A549 (cell line): ENCODE measurements at regions not wholly inside any gene's neighbourhood (a gene's known extent, or its start where the extent isn't known, plus 50 kb on each side); places are given as distances from the start of the nearest gene placed in this dataset.

Experiments
- ATAC-seq, 2 experiments: fragments of 200-7000 bp in 1 of 2; fragments of >200 bp in 1 of 2; cut with Nextera tagmentation in 1 of 2; cut with Tn5 transposase in 1 of 2; 3 replicates each; pipeline versions ENCODE4 v1.8.0 to v1.9.1; 2018 to 2020; ENCODE audit warnings: mild to moderate bottlenecking in 1 of 2, moderate library complexity in 1 of 2
- CTCF ChIA-PET: fragments of 300-600 bp; sonication (Branson Sonifier 250); formaldehyde crosslinking; extraction: SDS; loops from one replicate; lab custom pipeline; 2021; ENCODE audit warnings: antibody characterized with exemption, inconsistent platforms; lab: Yijun Ruan, JAX
- POLR2A ChIA-PET: fragments of 350-600 bp; formaldehyde crosslinking; extraction: SDS; loops from one replicate; lab custom pipeline; 2021; ENCODE audit warnings: antibody characterized with exemption, inconsistent platforms; lab: Yijun Ruan, JAX
- DNase-seq, 2 experiments: peaks; one replicate each; pipeline versions ENCODE4 v3.0.0 to v3.0.0-alpha.2; 2011 to 2016; ENCODE audit warnings: low read depth in 1 of 2, low spot score in 1 of 2
- FAIRE-seq: peaks from 2 replicates; lab custom pipeline; 2011; peaks lifted over from hg19 to GRCh38; lab: Jason Lieb, UNC
- H3K27ac ChIP-seq, 2 experiments: fragments of >200 bp; sonication (Bioruptor Twin); formaldehyde crosslinking; 3 replicates each; pipeline ENCODE4 v1.5.1; 2016 to 2017
- H3K4me1 ChIP-seq: fragments of >200 bp; sonication (Bioruptor Twin); formaldehyde crosslinking; 3 replicates; pipeline ENCODE4 v1.6.1; 2016
- H3K4me2 ChIP-seq: fragments of >200 bp; sonication (Bioruptor Twin); formaldehyde crosslinking; 3 replicates; pipeline ENCODE4 v1.6.1; 2016
- H3K4me3 ChIP-seq: fragments of >200 bp; sonication (Bioruptor Twin); formaldehyde crosslinking; 3 replicates; pipeline ENCODE4 v1.5.1; 2016
- H3K9me3 ChIP-seq: fragments of >200 bp; sonication (Bioruptor Twin); formaldehyde crosslinking; 3 replicates; pipeline ENCODE4 v1.6.1; 2016
- CBX2 ChIP-seq: fragments of 200-600 bp; sonication (generic); IDR thresholded peaks from 2 replicates; pipeline ENCODE4 v1.6.1; 2016; ENCODE audit warnings: low read depth, mild to moderate bottlenecking, borderline replicate concordance
- FOSB ChIP-seq: fragments of 250-450 bp; sonication (Bioruptor Pico); IDR thresholded peaks from 2 replicates; pipeline ENCODE4 v1.5.0; 2020; ENCODE audit warnings: mild to moderate bottlenecking, moderate library complexity
- HDAC2 ChIP-seq: fragments of 200-600 bp; sonication (generic); IDR thresholded peaks from 2 replicates; pipeline ENCODE4 v1.6.1; 2016
- HOXB5 ChIP-seq: fragments of 250-450 bp; sonication (Bioruptor Pico); IDR thresholded peaks from 2 replicates; pipeline ENCODE4 v1.5.0; 2020; ENCODE audit warnings: mild to moderate bottlenecking, moderate library complexity
- MAZ ChIP-seq: fragments of 150-350 bp; IDR thresholded peaks from 2 replicates; pipeline ENCODE4 v1.6.1; 2014; ENCODE audit warnings: antibody characterized with exemption, low read depth, low read length, borderline replicate concordance
- NPAS2 ChIP-seq: fragments of 250-450 bp; sonication (Bioruptor Pico); IDR thresholded peaks from 2 replicates; pipeline ENCODE4 v1.8.0; 2022; ENCODE audit warnings: mild to moderate bottlenecking, moderate library complexity, borderline replicate concordance
- NR3C1 ChIP-seq: fragments of >200 bp; sonication (Bioruptor Twin); formaldehyde crosslinking; IDR thresholded peaks from 3 replicates; pipeline ENCODE4 v1.6.1; 2017
- POLR2A ChIP-seq: IDR thresholded peaks from 2 replicates; pipeline ENCODE4 v1.6.1; 2012; ENCODE audit warnings: mild to moderate bottlenecking, low read length
- RARB ChIP-seq: fragments of 250-450 bp; sonication (Bioruptor Pico); IDR thresholded peaks from 2 replicates; pipeline ENCODE4 v1.8.0; 2021; ENCODE audit warnings: mild to moderate bottlenecking, moderate library complexity
- RNF2 ChIP-seq: fragments of 200-600 bp; sonication (generic); IDR thresholded peaks from 2 replicates; pipeline ENCODE4 v1.6.1; 2016; ENCODE audit warnings: low read depth, mild to moderate bottlenecking, antibody characterized with exemption, moderate library complexity, borderline replicate concordance
- SMC3 ChIP-seq: fragments of >200 bp; sonication (Bioruptor Twin); formaldehyde crosslinking; IDR thresholded peaks from 3 replicates; pipeline ENCODE4 v1.6.1; 2018; ENCODE audit warnings: inconsistent platforms
- ZNF302 ChIP-seq: fragments of 250-450 bp; sonication (Bioruptor Pico); IDR thresholded peaks from 2 replicates; pipeline ENCODE4 v1.9.0; 2021; ENCODE audit warnings: inconsistent platforms, mild to moderate bottlenecking, moderate library complexity
- WGBS: methylation state at CpG from one replicate; pipeline ENCODE4 v1.1.6; 2017; ENCODE audit errors: missing lambda C conversion rate; 5-methylcytosine and 5-hydroxymethylcytosine counted together
- TF ChIP-seq, protein P1 (sequence below): fragments of 450-650 bp; IDR thresholded peaks from 2 replicates; pipeline ENCODE4 v1.6.1; 2014; ENCODE audit warnings: antibody characterized with exemption
- TF ChIP-seq, protein P2 (sequence below): IDR thresholded peaks from 2 replicates; pipeline ENCODE4 v1.6.1; 2012
- TF ChIP-seq, protein P3 (sequence below): fragments of 150-350 bp; IDR thresholded peaks from 2 replicates; pipeline ENCODE4 v1.6.1; 2014; ENCODE audit warnings: low read depth, mild to moderate bottlenecking, low read length
- TF ChIP-seq, protein P4 (sequence below): fragments of 200-600 bp; sonication (generic); IDR thresholded peaks from 2 replicates; pipeline ENCODE4 v1.6.1; 2016; ENCODE audit warnings: antibody characterized with exemption, mild to moderate bottlenecking, moderate library complexity
- TF ChIP-seq, protein P5 (sequence below): fragments of >200 bp; sonication (Bioruptor Twin); formaldehyde crosslinking; IDR thresholded peaks from 3 replicates; pipeline ENCODE4 v1.5.1; 2016

DNA sequence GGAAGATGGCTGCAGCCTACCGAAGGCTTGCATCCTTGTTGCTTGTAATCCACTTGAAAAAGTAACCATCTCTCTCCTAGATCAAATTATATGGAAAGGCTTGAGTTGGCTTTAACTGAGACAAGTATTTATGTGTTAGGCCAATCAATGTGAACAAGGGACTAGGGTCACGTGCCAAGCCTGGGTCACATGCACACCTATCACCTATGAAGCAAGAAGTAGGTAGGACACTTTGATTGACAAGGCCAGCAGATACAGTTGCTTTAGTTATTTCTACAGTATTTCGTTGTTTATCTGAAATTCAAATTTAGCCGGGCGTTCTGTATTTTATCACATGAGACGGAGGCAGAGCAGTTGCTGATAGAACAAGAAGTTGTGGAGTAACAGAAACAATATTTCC is 212.3 kb upstream of the OTX2 start:
- Histone ChIP-seq H3K4me1 (no peaks in the 10 kb centered on the region), H3K9me3 (no peaks in the 10 kb centered on the region), H3K4me3 (no peak overlapping the region), H3K27ac (no peak overlapping the region), H3K4me2 (no peak overlapping the region)
- POLR2A ChIA-PET: no interaction called here
- DNase-seq (no peak), ATAC-seq (no peak), FAIRE-seq (no peak)
- CTCF ChIA-PET: no interaction called here
- TF ChIP-seq RNF2 (no peak), MAZ (no peak)
- TF ChIP-seq, protein P1, sequence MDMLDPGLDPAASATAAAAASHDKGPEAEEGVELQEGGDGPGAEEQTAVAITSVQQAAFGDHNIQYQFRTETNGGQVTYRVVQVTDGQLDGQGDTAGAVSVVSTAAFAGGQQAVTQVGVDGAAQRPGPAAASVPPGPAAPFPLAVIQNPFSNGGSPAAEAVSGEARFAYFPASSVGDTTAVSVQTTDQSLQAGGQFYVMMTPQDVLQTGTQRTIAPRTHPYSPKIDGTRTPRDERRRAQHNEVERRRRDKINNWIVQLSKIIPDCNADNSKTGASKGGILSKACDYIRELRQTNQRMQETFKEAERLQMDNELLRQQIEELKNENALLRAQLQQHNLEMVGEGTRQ: peak; percentile 24; the same call in 1 of the 2 replicates
- TF ChIP-seq, protein P2, sequence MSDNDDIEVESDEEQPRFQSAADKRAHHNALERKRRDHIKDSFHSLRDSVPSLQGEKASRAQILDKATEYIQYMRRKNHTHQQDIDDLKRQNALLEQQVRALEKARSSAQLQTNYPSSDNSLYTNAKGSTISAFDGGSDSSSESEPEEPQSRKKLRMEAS: no peak
- 42% methylated on average over 6 of the region's 6 CpGs for WGBS

DNA sequence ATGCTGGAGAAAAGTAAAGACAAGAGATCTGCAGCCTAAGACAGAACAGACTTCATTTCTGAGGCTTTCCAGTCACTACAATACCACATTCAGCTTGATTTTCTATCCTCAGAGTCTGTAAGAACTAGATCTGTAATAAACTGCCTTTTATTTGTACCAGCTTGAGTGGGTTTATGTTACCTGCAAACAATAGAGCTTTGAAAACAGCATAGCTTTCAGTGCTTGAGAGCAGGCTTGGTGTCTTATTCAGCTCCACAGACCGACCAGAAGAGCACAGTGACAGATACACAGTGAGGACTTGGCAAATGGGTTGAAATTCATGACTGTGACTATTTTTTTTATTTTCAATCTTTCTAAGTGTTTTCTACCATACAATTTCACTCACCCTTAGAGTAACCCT is 207.8 kb upstream of the OTX2 start:
- peaks cover 5% of the 10 kb centered on the region; the same call in 1 of the 3 replicates for H3K9me3 ChIP-seq
- H3K27ac ChIP-seq: no peak overlapping the region
- ChIA-PET POLR2A (no interaction called here), CTCF (no interaction called here)
- WGBS: 0% methylated on average over 1 of the region's 1 CpG
- H3K4me3 ChIP-seq: no peak overlapping the region
- no peak for TF ChIP-seq NR3C1
- TF ChIP-seq HOXB5 (CRISPR knock-in tag): no peak
- TF ChIP-seq NPAS2 (CRISPR knock-in tag): no peak
- TF ChIP-seq CBX2: no peak
- TF ChIP-seq FOSB (CRISPR knock-in tag): no peak
- TF ChIP-seq, protein P3, sequence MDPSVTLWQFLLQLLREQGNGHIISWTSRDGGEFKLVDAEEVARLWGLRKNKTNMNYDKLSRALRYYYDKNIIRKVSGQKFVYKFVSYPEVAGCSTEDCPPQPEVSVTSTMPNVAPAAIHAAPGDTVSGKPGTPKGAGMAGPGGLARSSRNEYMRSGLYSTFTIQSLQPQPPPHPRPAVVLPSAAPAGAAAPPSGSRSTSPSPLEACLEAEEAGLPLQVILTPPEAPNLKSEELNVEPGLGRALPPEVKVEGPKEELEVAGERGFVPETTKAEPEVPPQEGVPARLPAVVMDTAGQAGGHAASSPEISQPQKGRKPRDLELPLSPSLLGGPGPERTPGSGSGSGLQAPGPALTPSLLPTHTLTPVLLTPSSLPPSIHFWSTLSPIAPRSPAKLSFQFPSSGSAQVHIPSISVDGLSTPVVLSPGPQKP: no peak
- TF ChIP-seq SMC3: no peak
- TF ChIP-seq, protein P4, sequence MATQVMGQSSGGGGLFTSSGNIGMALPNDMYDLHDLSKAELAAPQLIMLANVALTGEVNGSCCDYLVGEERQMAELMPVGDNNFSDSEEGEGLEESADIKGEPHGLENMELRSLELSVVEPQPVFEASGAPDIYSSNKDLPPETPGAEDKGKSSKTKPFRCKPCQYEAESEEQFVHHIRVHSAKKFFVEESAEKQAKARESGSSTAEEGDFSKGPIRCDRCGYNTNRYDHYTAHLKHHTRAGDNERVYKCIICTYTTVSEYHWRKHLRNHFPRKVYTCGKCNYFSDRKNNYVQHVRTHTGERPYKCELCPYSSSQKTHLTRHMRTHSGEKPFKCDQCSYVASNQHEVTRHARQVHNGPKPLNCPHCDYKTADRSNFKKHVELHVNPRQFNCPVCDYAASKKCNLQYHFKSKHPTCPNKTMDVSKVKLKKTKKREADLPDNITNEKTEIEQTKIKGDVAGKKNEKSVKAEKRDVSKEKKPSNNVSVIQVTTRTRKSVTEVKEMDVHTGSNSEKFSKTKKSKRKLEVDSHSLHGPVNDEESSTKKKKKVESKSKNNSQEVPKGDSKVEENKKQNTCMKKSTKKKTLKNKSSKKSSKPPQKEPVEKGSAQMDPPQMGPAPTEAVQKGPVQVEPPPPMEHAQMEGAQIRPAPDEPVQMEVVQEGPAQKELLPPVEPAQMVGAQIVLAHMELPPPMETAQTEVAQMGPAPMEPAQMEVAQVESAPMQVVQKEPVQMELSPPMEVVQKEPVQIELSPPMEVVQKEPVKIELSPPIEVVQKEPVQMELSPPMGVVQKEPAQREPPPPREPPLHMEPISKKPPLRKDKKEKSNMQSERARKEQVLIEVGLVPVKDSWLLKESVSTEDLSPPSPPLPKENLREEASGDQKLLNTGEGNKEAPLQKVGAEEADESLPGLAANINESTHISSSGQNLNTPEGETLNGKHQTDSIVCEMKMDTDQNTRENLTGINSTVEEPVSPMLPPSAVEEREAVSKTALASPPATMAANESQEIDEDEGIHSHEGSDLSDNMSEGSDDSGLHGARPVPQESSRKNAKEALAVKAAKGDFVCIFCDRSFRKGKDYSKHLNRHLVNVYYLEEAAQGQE: no peak
- TF ChIP-seq HDAC2: no peak
- TF ChIP-seq RARB (CRISPR knock-in tag): no peak
- no peak for TF ChIP-seq RNF2
- no peak for TF ChIP-seq ZNF302 (CRISPR knock-in tag)
- TF ChIP-seq, protein P5, sequence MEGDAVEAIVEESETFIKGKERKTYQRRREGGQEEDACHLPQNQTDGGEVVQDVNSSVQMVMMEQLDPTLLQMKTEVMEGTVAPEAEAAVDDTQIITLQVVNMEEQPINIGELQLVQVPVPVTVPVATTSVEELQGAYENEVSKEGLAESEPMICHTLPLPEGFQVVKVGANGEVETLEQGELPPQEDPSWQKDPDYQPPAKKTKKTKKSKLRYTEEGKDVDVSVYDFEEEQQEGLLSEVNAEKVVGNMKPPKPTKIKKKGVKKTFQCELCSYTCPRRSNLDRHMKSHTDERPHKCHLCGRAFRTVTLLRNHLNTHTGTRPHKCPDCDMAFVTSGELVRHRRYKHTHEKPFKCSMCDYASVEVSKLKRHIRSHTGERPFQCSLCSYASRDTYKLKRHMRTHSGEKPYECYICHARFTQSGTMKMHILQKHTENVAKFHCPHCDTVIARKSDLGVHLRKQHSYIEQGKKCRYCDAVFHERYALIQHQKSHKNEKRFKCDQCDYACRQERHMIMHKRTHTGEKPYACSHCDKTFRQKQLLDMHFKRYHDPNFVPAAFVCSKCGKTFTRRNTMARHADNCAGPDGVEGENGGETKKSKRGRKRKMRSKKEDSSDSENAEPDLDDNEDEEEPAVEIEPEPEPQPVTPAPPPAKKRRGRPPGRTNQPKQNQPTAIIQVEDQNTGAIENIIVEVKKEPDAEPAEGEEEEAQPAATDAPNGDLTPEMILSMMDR: no peak
- TF ChIP-seq POLR2A: no peak
- H3K4me2 ChIP-seq: no peak overlapping the region
- H3K4me1 ChIP-seq: no peaks in the 10 kb centered on the region
- no peak for DNase-seq
- FAIRE-seq: no peak
- ATAC-seq: no peak
